OCI-LY3 (cell line): ENCODE measurements at regions not wholly inside any gene's neighbourhood (a gene's known extent, or its start where the extent isn't known, plus 50 kb on each side); places are given as distances from the start of the nearest gene placed in this dataset.

Experiments used
- CTCF ChIP-seq: fragments of 200-600, 300-600 bp; sonication (generic); IDR thresholded peaks from 2 replicates; pipeline ENCODE4 v1.5.1; 2014; ENCODE audit warnings: antibody characterized with exemption, low read length, low read depth
- EZH2phosphoT487 ChIP-seq: fragments of 200-600 bp; shearing (Covaris generic); IDR thresholded peaks from 2 replicates; pipeline ENCODE4 v1.6.1; 2018; ENCODE audit warnings: antibody characterized with exemption, mixed run types, low read depth

DNA sequence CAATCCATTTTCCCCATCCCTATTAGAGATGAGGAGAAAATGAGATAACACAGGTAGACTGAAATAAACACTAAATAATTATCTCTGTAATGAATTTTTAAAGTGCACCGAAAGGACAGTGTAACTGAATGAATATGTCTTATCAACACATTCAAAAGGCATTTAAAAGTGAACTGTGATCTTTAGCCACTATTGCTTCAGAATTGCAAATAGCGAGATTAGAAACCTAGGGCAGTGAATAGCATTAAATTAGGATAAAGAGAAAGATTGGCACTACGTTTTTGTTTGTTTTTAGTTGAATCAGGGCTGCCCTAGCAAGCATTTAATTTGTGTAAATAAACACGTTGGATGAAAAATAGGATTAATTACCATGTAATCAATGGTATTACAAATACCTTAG lies 537.5 kb downstream of the ELAVL2 start:
- TF ChIP-seq CTCF (no peak), EZH2phosphoT487 (no peak)
